22Rv1 (cell line): ENCODE measurements at regions not wholly inside any gene's neighbourhood (a gene's known extent, or its start where the extent isn't known, plus 50 kb on each side); places are given as distances from the start of the nearest gene placed in this dataset.

ENCODE experiments used
- CTCF ChIP-seq: fragments of 450-650 bp; IDR thresholded peaks from 2 replicates; pipeline ENCODE4 v1.5.1; 2017; ENCODE audit warnings: mild to moderate bottlenecking
- ZFX ChIP-seq: fragments of 450-650 bp; IDR thresholded peaks from 2 replicates; pipeline ENCODE4 v1.6.1; 2017; ENCODE audit warnings: antibody characterized with exemption, borderline replicate concordance

DNA sequence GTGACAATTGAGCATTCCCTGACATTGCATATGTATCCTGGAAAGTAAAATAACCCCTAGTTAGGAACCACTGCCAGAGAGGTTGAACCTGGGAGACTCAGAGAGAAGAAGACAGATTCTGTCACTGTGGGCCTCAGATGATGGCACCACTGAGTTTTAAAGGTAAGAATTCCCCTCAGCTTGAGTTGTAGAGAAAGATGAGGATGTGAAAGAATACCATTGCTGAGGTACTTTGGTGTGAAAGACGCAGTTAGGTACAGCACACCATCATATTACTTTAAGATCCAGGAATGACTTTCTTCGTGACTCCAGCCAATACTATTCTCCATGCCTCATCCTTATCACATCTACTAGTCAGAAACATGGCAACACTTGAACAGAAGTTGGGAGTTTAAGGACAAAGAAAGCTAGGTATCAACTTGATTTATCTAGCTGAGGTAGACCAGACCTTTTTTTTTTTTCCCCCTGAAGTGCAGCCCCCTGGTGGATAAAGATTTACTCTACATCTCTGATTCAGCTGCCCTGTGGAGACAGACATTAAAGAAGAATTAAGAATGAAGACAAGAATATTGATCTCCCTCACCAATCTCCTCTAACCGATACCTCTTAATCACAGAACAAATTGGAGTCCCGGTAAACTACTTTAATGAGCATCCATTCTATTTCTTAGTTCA is 630.5 kb upstream of the FANCL start:
- no peak for TF ChIP-seq ZFX
- TF ChIP-seq CTCF: peak; percentile 28
